HFFc6 (cell line): ENCODE measurements at regions not wholly inside any gene's neighbourhood (a gene's known extent, or its start where the extent isn't known, plus 50 kb on each side); places are given as distances from the start of the nearest gene placed in this dataset.

Experiments
- DNase-seq: peaks from one replicate; pipeline ENCODE4 v3.0.0-alpha.2; 2018
- H3K27ac Mint-ChIP-seq: 2 replicates; pipeline ENCODE4 v1.8.0; 2020; ENCODE audit warnings: mild to moderate bottlenecking, mixed read lengths
- H3K27me3 Mint-ChIP-seq: 2 replicates; pipeline ENCODE4 v1.8.0; 2021; ENCODE audit warnings: mild to moderate bottlenecking, moderate library complexity, mixed read lengths; ENCODE audit not compliant: insufficient read depth
- H3K36me3 Mint-ChIP-seq: 2 replicates; pipeline ENCODE4 v1.8.0; 2021; ENCODE audit warnings: low read depth, mixed read lengths
- H3K4me1 Mint-ChIP-seq: 2 replicates; pipeline ENCODE4 v1.8.0; 2020; ENCODE audit warnings: low read depth, mixed read lengths
- H3K4me3 Mint-ChIP-seq: 2 replicates; pipeline ENCODE4 v1.8.0; 2020; ENCODE audit warnings: mild to moderate bottlenecking, moderate library complexity, mixed read lengths
- H3K9me3 Mint-ChIP-seq: 2 replicates; pipeline ENCODE4 v1.8.0; 2020; ENCODE audit warnings: mild to moderate bottlenecking, mixed read lengths
- TF ChIP-seq, protein P1 (sequence below): fragments of 200-600 bp; sonication (generic); IDR thresholded peaks from 2 replicates; pipeline ENCODE4 v1.5.0; 2021; ENCODE audit warnings: antibody characterized with exemption, mild to moderate bottlenecking

DNA sequence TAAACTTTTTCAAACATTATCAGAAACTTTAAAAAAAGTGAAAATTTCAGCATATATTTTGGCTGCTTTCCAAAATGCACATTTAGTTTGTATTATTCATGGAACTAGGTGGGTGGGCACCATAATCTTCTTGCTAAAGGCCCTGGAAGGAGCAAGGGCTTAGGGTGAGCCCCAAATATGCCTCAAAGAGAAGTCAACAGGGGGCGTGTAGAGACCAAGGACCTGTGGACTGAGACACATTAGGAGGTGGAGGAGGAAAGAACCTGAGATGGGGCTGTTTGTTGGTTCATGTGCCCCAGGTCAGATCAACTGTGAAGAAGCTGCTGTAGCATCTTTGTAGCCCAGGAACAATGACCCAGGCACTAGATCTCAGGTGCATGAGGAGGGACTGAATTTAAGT lies 79.6 kb upstream of the OLFM4 start:
- Mint-ChIP-seq H3K36me3 (no peaks in the 10 kb centered on the region), H3K4me3 (no peak overlapping the region), H3K4me1 (no peaks in the 10 kb centered on the region), H3K27me3 (no peaks in the 10 kb centered on the region), H3K9me3 (peaks cover 40% of the 10 kb centered on the region), H3K27ac (no peak overlapping the region)
- TF ChIP-seq, protein P1, sequence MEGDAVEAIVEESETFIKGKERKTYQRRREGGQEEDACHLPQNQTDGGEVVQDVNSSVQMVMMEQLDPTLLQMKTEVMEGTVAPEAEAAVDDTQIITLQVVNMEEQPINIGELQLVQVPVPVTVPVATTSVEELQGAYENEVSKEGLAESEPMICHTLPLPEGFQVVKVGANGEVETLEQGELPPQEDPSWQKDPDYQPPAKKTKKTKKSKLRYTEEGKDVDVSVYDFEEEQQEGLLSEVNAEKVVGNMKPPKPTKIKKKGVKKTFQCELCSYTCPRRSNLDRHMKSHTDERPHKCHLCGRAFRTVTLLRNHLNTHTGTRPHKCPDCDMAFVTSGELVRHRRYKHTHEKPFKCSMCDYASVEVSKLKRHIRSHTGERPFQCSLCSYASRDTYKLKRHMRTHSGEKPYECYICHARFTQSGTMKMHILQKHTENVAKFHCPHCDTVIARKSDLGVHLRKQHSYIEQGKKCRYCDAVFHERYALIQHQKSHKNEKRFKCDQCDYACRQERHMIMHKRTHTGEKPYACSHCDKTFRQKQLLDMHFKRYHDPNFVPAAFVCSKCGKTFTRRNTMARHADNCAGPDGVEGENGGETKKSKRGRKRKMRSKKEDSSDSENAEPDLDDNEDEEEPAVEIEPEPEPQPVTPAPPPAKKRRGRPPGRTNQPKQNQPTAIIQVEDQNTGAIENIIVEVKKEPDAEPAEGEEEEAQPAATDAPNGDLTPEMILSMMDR, result no peak
- no peak for DNase-seq

DNA sequence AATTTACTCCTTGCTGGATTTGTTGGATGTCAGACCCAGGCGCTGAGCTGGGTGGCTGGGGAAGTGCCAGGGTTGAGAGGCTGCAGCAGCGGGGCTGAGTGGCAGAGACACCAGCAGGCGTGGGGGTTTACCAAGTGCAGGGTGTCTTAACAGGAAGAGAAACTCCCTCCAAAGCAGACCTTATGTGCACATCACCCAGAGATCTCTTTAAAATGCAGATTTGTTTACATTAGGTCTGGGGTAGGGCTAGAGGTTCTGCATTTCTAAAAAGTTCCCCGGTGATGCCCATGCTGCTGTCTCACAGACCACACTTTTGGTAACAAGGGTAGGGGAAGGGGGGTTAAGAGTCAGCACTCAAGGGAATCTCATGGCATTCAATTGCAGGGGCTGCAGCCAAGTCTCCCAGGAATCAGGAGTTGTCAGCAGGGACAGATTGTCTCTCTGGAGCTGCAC lies 80.7 kb upstream of the OLFM4 start:
- no peak for DNase-seq
- TF ChIP-seq, protein P1, result no peak
- Mint-ChIP-seq H3K36me3 (no peaks in the 10 kb centered on the region), H3K4me1 (no peaks in the 10 kb centered on the region), H3K9me3 (peaks cover 40% of the 10 kb centered on the region), H3K27me3 (no peaks in the 10 kb centered on the region), H3K4me3 (no peak overlapping the region), H3K27ac (no peak overlapping the region)

DNA sequence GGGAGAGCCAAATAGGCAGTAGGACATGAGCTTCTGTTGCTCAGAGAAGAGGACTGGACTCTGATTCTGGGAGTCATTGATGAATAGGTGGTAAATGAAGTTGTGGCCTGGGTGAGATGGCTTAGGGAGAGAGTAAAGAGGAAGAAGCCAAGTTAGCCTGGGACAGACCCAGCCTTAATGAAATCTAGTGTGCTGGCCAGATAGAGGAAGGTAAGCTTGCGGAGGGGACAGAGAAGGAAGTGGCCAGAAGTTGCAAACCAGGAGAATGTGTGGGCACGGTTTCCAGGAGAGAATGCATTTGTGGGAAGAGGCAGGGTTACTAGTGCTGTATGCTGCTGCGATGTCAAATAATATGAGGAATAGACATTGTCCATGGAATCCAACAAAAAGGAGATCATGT lies 83.3 kb upstream of the OLFM4 start:
- Mint-ChIP-seq H3K27ac (no peak overlapping the region), H3K9me3 (peaks cover 33% of the 10 kb centered on the region), H3K4me1 (no peaks in the 10 kb centered on the region), H3K36me3 (peaks cover 1% of the 10 kb centered on the region; the same call in 1 of the 2 replicates), H3K4me3 (no peak overlapping the region), H3K27me3 (no peaks in the 10 kb centered on the region)
- DNase-seq, result no peak
- TF ChIP-seq, protein P1, result no peak

DNA sequence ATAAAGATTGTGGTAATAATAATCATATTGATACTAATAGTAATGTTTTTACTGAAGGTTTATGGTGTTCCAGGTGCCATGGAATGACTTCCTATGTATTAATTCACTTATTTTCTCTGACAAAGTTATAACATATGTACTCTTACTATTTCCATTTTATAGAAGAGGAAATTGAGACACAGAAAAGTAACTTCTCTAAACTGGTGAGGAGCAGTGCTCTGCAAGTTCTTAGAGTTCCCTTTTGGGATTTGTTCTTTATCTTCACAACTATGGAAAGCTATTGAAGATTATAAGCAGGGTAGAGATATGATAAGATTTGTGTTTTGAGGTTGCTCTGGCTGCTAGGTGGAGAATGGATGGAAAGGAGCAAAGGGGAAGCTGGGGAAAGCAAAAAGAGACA lies 83.9 kb upstream of the OLFM4 start:
- Mint-ChIP-seq H3K9me3 (peaks cover 33% of the 10 kb centered on the region), H3K4me1 (no peaks in the 10 kb centered on the region), H3K4me3 (no peak overlapping the region), H3K36me3 (peaks cover 5% of the 10 kb centered on the region; the same call in 1 of the 2 replicates), H3K27me3 (no peaks in the 10 kb centered on the region), H3K27ac (no peak overlapping the region)
- DNase-seq, result no peak
- TF ChIP-seq, protein P1, result no peak

DNA sequence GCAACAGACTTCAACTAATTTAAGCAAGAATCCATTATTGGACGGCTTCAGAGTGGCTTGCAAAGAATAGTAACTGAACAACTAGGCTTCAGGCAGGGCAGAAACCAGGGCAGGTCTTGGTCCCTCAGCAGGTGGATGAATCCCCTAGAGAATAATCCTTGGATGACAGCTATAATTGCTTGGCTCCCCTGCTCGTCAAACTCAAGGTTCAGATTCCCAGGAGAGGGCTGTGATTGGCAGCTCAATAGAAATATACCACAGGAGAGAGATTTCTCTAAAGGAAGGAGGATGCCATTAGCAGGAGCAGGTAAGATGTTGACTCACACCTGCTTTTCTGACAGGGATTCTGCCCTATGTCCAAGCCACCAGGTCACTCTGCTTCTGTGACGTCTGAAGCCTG lies 89.6 kb upstream of the PCDH8 start:
- peaks cover 28% of the 10 kb centered on the region for H3K9me3 Mint-ChIP-seq
- no peak overlapping the region for H3K4me3 Mint-ChIP-seq
- peaks cover 5% of the 10 kb centered on the region; the same call in 1 of the 2 replicates for H3K36me3 Mint-ChIP-seq
- no peak for DNase-seq
- no peaks in the 10 kb centered on the region for H3K4me1 Mint-ChIP-seq
- TF ChIP-seq, protein P1, result no peak
- H3K27ac Mint-ChIP-seq, result no peak overlapping the region
- no peaks in the 10 kb centered on the region for H3K27me3 Mint-ChIP-seq

DNA sequence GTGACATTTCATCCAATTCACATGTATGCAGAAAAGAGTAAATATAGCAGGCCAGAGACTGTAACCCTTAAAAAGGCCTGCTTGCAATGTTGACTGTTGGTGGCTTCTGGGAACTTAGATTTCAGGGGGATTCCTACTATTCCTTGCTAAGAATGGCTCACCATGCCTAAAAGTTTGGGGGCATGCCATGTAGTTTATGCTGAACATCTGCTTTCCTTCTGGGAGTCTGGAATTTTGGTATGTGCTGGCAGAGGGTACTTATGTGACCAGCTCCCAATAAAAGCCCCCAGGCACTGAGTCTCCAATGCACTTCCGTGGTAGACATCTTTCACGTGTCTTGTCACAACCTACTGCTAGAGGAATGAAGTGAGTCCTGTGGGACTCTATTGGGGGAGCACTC lies 88.4 kb upstream of the PCDH8 start:
- no peaks in the 10 kb centered on the region for H3K4me1 Mint-ChIP-seq
- TF ChIP-seq, protein P1, result no peak
- H3K9me3 Mint-ChIP-seq, result peaks cover 37% of the 10 kb centered on the region
- peaks cover 5% of the 10 kb centered on the region; the same call in 1 of the 2 replicates for H3K36me3 Mint-ChIP-seq
- DNase-seq, result no peak
- H3K27me3 Mint-ChIP-seq, result no peaks in the 10 kb centered on the region
- no peak overlapping the region for H3K4me3 Mint-ChIP-seq
- no peak overlapping the region for H3K27ac Mint-ChIP-seq
